HG02759 (cell line): ENCODE measurements at regions not wholly inside any gene's neighbourhood (a gene's known extent, or its start where the extent isn't known, plus 50 kb on each side); places are given as distances from the start of the nearest gene placed in this dataset.
"Not testable (repeated sequence)": the region's sequence is repeated elsewhere in the genome, so short reads cannot be mapped to it uniquely, and the experiment has no call there.

ENCODE experiments used
- ATAC-seq: cut with Tn5 transposase; IDR thresholded peaks from one replicate; pipeline ENCODE4 v1.9.1; 2021; ENCODE audit warnings: mild to moderate bottlenecking, moderate library complexity; ENCODE audit not compliant: unreplicated experiment

GRCh38 chr1:198416296-198416695 is 124.2 kb downstream of the ATP6V1G3 start:
- no peak for ATAC-seq

DNA sequence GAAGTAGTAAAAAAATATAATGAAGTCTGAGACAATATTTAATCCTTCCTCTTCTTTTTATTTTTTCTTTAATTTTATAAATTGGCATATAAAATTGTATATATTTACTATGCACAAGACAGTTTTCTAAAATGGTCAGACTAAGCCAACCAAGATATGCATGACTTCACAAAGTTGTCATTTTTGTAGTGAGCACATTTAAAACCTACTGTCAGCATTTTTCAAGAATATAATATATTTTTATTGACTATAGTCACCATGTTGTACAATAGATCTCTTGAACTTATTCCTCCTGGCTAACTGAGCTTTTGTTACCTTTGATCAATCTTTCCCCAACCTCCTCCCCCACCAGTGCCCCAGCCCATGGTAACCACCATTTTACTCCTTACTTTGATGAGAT is 129.2 kb downstream of the ATP6V1G3 start:
- no peak for ATAC-seq

DNA sequence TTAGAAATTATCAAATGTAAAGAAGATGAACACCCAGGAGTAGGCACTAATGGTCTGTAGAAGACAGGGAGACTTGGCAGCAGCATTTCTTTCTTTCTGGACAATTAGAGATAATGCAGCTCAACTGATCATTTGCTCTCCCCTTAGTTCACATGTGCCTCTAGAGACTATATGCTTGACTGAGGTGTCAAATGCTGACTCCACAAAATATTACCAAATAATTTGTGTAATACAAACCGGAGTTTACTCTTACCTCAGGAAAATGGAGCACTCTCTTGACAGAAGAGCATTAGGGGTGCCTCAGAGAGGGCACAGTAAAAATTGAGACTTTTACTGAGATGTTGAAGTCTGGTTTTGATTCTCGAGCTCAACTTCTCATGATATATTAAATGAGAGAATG is 131.8 kb downstream of the ATP6V1G3 start:
- no peak for ATAC-seq

- ATAC-seq, result not testable (repeated sequence)
Observed at GRCh38 chr1:198404632-198405031, 135.8 kb downstream of the ATP6V1G3 start.

- ATAC-seq, result no peak
Observed at GRCh38 chr1:198400063-198400462, 140.4 kb downstream of the ATP6V1G3 start.

DNA sequence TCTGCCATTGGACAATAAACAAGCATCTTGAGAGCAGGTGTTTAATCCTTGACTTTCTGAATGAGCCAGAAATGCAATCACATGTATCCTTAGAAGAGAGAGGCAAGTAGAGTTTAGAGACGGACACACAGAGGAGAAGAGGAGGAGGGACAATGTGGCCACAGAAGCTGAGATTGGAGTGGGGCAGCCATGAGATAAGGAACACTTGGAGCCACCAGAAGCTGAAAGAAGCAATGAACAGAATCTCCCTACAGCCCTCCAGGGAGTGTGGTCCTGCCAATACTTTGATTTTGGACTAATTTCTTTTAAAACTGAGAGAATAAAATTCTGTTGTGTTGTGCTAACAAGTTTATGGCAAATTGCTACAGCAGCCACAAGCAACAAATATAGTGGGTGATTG is 141.0 kb downstream of the ATP6V1G3 start:
- no peak for ATAC-seq

- ATAC-seq, result no peak
Observed at GRCh38 chr1:198397208-198397808, 143.2 kb downstream of the ATP6V1G3 start.

GRCh38 chr1:198391393-198392020 is 149.0 kb downstream of the ATP6V1G3 start:
- no peak for ATAC-seq

- no peak for ATAC-seq
Observed at GRCh38 chr1:198387587-198387986, 152.9 kb downstream of the ATP6V1G3 start.

DNA sequence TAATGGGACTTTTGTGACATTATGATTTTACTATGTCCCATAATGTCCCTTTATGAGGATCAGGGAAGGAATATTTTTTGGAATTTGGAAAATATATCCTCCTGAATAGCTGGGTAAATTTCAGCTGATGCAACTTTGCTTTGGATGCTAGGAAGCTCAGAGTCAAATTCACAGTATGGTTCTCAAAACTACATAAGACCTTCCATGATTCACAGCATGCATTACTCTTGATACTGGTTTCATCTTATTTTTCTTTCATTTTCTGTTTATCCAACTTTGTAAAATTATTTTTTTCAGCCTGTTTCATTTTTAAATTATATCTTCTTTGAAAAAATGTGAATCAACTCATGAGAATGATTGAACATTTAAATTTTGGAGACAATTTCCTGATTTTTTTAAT is 160.2 kb downstream of the ATP6V1G3 start:
- no peak for ATAC-seq

- ATAC-seq, result no peak
Observed at GRCh38 chr1:198377702-198378101, 162.8 kb downstream of the ATP6V1G3 start.

GRCh38 chr1:198374288-198374687 is 166.2 kb downstream of the ATP6V1G3 start:
- no peak for ATAC-seq

- no peak for ATAC-seq
Observed at GRCh38 chr1:198373376-198373775, 167.1 kb downstream of the ATP6V1G3 start.
